Ovary (tissue), 3 donors: ENCODE measurements at regions not wholly inside any gene's neighbourhood (a gene's known extent, or its start where the extent isn't known, plus 50 kb on each side); places are given as distances from the start of the nearest gene placed in this dataset.

Experiments
- EP300 ChIP-seq: sonication (generic); formaldehyde crosslinking; IDR thresholded peaks from one replicate; pipeline ENCODE4 v1.6.1; 2017; ENCODE audit warnings: antibody characterized with exemption
- POLR2A ChIP-seq: fragments of 450-650 bp; IDR thresholded peaks from one replicate; pipeline ENCODE4 v1.6.1; 2017; ENCODE audit warnings: antibody characterized with exemption, mild to moderate bottlenecking, moderate library complexity
- TF ChIP-seq, protein P1 (sequence below), 3 donors: fragments of 450-650 bp in 2 of 3; fragments of 200-600 bp in 1 of 3; IDR thresholded peaks; one replicate each; pipeline versions ENCODE4 v1.5.1 to v1.8.0; 2016 to 2022; ENCODE audit warnings: antibody characterized with exemption in 3 of 3, mild to moderate bottlenecking in 1 of 3
- donor health status: DM: no; HTN: no; CAD: no.

DNA sequence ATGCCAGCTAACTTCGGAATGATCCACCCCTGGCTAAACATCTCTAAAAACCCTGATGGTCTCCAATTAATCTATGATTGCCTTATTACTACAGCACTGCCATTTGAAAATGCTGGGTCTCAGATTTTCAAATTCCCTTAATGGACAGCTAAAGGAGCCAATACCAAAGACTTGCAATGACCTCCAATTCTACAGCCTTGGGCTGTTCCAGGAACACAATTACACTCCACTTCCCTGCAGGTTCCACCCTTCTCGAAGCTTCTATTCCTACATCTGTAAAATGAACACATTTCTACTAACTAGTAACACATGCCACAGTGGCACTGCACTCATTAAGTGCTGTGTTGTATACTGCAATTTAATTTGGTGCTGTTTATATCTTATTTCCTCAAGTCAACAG is 85.7 kb upstream of the AK4 start:
- TF ChIP-seq POLR2A: no peak
- TF ChIP-seq, protein P1, sequence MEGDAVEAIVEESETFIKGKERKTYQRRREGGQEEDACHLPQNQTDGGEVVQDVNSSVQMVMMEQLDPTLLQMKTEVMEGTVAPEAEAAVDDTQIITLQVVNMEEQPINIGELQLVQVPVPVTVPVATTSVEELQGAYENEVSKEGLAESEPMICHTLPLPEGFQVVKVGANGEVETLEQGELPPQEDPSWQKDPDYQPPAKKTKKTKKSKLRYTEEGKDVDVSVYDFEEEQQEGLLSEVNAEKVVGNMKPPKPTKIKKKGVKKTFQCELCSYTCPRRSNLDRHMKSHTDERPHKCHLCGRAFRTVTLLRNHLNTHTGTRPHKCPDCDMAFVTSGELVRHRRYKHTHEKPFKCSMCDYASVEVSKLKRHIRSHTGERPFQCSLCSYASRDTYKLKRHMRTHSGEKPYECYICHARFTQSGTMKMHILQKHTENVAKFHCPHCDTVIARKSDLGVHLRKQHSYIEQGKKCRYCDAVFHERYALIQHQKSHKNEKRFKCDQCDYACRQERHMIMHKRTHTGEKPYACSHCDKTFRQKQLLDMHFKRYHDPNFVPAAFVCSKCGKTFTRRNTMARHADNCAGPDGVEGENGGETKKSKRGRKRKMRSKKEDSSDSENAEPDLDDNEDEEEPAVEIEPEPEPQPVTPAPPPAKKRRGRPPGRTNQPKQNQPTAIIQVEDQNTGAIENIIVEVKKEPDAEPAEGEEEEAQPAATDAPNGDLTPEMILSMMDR (IDR thresholded peaks at IDR 0.05): no peak
- TF ChIP-seq EP300: no peak
